ENCODE measurements at regions not wholly inside any gene's neighbourhood (a gene's known extent, or its start where the extent isn't known, plus 50 kb on each side); places are given as distances from the start of the nearest gene placed in this dataset.

DNA sequence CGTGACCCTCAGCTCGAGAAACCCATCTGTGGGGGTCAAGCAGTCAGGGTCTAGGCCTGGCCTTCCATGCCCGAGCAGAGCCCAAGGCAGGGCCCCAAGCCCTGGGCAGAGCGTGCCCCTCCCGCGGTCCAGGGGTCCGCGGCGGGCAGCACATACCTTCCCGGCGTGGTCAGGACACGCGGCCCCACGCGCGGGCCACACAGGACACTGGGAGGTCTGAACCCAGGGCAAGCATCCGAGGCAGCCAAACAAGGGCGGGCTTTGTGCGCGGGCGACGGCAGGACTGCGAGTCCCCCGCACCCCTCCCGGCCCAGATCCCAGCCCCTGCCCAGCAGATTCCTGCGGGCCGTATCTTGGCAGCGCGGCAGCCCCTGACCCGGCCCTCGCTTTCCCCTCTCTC, 61.6 kb upstream of the ACAN start:
- CTCF ChIA-PET: no interaction called here
- TF ChIP-seq, protein P1, sequence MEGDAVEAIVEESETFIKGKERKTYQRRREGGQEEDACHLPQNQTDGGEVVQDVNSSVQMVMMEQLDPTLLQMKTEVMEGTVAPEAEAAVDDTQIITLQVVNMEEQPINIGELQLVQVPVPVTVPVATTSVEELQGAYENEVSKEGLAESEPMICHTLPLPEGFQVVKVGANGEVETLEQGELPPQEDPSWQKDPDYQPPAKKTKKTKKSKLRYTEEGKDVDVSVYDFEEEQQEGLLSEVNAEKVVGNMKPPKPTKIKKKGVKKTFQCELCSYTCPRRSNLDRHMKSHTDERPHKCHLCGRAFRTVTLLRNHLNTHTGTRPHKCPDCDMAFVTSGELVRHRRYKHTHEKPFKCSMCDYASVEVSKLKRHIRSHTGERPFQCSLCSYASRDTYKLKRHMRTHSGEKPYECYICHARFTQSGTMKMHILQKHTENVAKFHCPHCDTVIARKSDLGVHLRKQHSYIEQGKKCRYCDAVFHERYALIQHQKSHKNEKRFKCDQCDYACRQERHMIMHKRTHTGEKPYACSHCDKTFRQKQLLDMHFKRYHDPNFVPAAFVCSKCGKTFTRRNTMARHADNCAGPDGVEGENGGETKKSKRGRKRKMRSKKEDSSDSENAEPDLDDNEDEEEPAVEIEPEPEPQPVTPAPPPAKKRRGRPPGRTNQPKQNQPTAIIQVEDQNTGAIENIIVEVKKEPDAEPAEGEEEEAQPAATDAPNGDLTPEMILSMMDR (IDR thresholded peaks at IDR 0.05; ENCODE audit: low read depth, low read length): no peak
- H3K4me3 ChIP-seq (ENCODE audit: low read depth, low read length): no peak overlapping the region

DNA sequence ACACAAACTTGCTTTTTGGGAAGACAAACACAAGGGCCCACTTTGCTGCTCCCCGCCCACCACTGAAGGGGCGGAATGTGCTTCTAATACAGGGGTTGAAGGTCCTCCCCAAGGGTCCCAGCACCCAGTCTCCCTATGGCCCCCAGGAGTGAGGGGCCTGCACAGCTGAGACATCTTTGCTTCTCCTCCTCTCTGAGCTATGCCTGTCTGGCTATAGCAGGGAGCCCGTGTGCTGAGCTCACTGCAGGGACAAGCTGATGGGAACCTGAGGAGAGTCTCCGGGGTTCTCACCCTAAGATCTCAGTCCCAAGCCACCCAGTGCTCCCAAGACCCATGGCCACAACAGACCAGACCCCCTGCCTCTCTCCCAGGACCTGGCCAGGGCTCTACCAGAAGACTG, 61.1 kb upstream of the ACAN start:
- CTCF ChIA-PET: no interaction called here
- no peak for DNase-seq (ENCODE audit: low read depth, low spot score)
- peaks cover 4% of the 10 kb centered on the region for H3K9me3 ChIP-seq (ENCODE audit: control insufficient read depth, insufficient read depth, low read length)
- TF ChIP-seq, protein P1 (IDR thresholded peaks at IDR 0.05; ENCODE audit: low read depth, low read length): no peak
- peaks cover 20% of the 10 kb centered on the region for H3K27me3 ChIP-seq (ENCODE audit: control insufficient read depth, insufficient read depth, low read length)
- POLR2A ChIA-PET: no interaction called here
- H3K27ac ChIP-seq (ENCODE audit: low read depth, low read length): no peak overlapping the region
- H3K4me3 ChIP-seq (ENCODE audit: low read depth, low read length): no peak overlapping the region

More for the DNA sequence above, 61.6 kb upstream of the ACAN start:
- Histone ChIP-seq H3K27ac (ENCODE audit: low read depth, low read length) (no peak overlapping the region), H3K9me3 (ENCODE audit: control insufficient read depth, insufficient read depth, low read length) (peaks cover 4% of the 10 kb centered on the region), H3K27me3 (ENCODE audit: control insufficient read depth, insufficient read depth, low read length) (peaks cover 20% of the 10 kb centered on the region)
- POLR2A ChIA-PET: no interaction called here
- DNase-seq (ENCODE audit: low read depth, low spot score): no peak

GRCh38 chr15:88744548-88745020, 58.7 kb upstream of the ACAN start:
- Histone ChIP-seq H3K27ac (ENCODE audit: low read depth, low read length) (no peak overlapping the region), H3K9me3 (ENCODE audit: control insufficient read depth, insufficient read depth, low read length) (no peaks in the 10 kb centered on the region; the same call in 1 of the 2 replicates), H3K4me3 (ENCODE audit: low read depth, low read length) (no peak overlapping the region), H3K27me3 (ENCODE audit: control insufficient read depth, insufficient read depth, low read length) (peaks cover 13% of the 10 kb centered on the region)
- TF ChIP-seq, protein P1 (IDR thresholded peaks at IDR 0.05; ENCODE audit: low read depth, low read length): no peak
- POLR2A ChIA-PET: no interaction called here
- CTCF ChIA-PET: no interaction called here
- no peak for DNase-seq (ENCODE audit: low read depth, low spot score)

- Histone ChIP-seq H3K4me3 (ENCODE audit: low read depth, low read length) (no peak overlapping the region), H3K27me3 (ENCODE audit: control insufficient read depth, insufficient read depth, low read length) (peaks cover 9% of the 10 kb centered on the region), H3K9me3 (ENCODE audit: control insufficient read depth, insufficient read depth, low read length) (no peaks in the 10 kb centered on the region; the same call in 1 of the 2 replicates), H3K27ac (ENCODE audit: low read depth, low read length) (no peak overlapping the region)
- ChIA-PET POLR2A (interaction anchor here (0.9 kb wide), 1 partner anchor 102 kb away, joined by 3 read pairs; no protein-coding TSS in a partner anchor), CTCF (no interaction called here)
- TF ChIP-seq, protein P1 (IDR thresholded peaks at IDR 0.05; ENCODE audit: low read depth, low read length): no peak
- no peak for DNase-seq (ENCODE audit: low read depth, low spot score)
Measured at GRCh38 chr15:88745065-88745464, 58.2 kb upstream of the ACAN start.

DNA sequence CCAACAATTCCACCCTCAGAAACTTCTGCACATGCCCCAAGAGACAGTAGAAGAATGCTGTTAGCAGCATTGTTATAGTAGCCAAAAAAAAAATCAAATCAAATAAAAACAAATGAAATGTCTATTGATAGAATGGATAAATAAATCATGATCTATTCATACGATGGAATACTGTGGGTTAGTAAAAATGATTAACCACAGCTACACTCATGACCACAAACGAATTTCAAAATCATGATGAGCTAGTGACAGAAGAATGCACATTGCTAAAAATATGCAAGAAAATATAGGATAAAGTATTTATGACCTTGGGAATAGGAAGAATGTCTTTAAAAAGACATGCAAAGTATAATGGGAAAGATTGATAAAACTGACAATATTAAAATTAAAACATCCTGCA, 57.5 kb upstream of the ACAN start:
- Histone ChIP-seq H3K9me3 (ENCODE audit: control insufficient read depth, insufficient read depth, low read length) (no peaks in the 10 kb centered on the region; the same call in 1 of the 2 replicates), H3K27me3 (ENCODE audit: control insufficient read depth, insufficient read depth, low read length) (peaks cover 5% of the 10 kb centered on the region), H3K27ac (ENCODE audit: low read depth, low read length) (no peak overlapping the region), H3K4me3 (ENCODE audit: low read depth, low read length) (no peak overlapping the region)
- ChIA-PET POLR2A (interaction anchor here (0.9 kb wide), 1 partner anchor 103 kb away, joined by 3 read pairs; no protein-coding TSS in a partner anchor), CTCF (no interaction called here)
- DNase-seq (ENCODE audit: low read depth, low spot score): peak; percentile 18
- TF ChIP-seq, protein P1 (IDR thresholded peaks at IDR 0.05; ENCODE audit: low read depth, low read length): no peak

All from AG04450 (cell line).